NCI-H1105 (cell line): ENCODE measurements at regions not wholly inside any gene's neighbourhood (a gene's known extent, or its start where the extent isn't known, plus 50 kb on each side); places are given as distances from the start of the nearest gene placed in this dataset.

ENCODE experiments used
- DNase-seq: peaks from one replicate; lab custom pipeline; 2025; lab: John Stamatoyannopoulos, UW

DNA sequence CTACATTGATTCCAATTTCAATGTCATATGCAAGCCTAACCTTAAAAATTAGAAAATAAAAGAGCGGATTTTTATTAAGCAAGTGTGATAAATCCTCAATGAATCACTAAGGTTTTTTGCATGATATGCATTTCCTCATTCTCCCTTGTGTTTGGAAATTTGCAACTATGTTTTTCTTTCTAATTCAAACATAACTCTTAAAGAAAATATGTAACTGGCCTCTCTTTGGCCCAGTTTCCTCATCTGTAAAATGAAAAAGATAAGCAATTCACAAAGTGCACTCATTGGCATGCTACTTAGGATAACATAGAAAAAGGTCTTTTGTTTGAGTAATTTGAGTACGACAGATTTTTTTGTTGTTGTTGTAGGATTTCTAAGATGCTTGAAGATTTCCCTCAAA lies 295.5 kb downstream of the CDH11 start:
- DNase-seq, result no peak

DNA sequence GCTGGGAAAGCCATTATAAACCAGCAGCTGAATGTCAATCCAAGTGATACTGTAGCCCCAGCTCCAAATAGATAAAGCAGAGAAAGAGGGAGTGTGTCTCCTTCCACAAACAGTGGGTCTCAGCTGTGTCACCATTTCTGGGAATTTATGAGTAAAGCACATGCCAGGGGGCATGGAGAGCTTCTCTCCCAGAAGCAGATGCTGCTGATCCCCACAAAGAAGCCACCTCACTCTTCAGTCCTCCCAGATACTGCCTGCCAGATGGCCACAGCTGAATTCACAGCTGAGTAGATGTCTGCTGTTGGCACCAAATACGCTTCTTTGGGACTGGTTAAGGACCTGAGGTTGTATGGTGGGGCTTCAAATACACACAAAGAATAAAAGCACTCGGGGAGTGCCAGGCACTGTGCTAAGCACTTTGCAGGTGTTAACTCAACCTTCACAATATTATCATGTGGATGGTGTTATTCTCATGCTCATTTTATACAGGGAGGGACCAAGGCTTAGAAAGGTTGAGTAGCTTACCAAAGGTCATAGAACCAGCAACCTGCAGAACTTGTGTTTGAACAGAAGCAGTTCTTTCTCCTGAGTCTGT lies 298.3 kb downstream of the CDH11 start:
- no peak for DNase-seq

DNA sequence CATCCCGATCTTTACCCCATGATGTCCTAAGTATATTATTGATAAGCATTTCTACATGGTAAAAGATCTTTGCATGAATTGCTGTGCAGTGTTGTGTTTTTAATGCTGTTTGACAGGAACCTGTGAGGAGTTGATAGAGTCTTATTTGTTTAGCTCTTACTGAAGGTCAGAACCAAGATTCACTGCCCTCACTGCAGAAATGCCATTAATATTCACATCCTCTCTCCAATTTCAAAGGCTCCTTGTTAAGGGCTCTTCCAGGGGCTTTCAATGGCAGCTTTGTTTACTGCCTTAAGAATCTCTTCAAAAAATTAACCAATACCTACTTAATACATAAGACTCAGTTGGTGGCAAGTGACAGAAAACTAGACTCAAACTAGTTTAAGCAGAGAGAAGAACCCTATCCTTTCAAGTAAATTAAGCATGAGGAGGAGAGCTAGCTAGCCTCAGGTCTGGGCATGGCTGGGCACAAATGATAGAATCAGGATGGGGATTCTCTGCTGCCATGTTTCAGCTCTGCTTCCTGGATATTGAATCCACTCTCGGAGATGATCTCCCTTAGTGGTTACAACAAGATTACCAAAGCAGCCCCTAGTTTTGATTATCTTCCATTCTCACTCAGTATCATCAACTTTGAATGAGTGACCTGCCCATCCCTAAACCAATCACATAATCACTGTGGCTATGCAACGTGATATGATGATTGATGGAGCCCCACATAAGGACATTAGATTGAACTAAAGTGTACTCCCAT lies 311.8 kb downstream of the CDH11 start:
- no peak for DNase-seq

DNA sequence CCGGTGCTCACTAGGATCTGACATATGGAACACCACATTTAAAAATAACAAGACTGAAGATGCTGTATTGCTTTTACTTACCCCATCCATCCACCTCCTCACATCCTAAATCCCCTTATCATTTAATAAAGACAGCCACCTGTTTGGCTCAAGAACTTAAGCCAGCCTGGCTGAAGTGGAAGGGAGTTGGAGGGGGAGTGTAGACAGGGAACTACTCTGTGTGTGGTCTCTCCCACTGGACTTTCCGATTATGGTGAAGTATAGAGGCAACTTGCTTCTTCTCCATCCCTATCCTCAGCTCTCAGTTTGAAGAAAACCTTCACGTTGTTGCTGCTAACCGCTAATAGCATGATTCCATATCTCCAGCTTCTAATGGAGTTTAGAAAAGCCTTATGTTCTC lies 313.4 kb downstream of the CDH11 start:
- no peak for DNase-seq

DNA sequence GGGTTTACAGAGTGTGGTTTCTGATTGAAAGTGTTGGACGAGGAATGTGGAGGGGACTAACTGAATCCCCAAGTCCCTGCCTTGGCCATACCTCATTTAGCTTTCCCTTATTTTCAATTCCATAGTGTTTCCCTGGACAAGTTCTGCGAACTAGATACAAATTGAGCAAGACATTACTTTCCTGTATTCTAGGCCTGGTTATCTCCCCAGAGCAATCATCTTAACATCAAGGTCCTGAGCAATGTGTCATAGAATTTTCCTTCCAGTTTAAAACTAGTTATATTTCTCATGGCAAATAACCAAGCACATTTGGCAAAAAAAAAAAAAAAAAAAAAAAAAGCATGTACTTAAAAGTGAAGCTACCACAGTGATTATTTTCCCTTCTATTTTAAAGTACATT lies 330.1 kb downstream of the CDH11 start:
- DNase-seq, result no peak

DNA sequence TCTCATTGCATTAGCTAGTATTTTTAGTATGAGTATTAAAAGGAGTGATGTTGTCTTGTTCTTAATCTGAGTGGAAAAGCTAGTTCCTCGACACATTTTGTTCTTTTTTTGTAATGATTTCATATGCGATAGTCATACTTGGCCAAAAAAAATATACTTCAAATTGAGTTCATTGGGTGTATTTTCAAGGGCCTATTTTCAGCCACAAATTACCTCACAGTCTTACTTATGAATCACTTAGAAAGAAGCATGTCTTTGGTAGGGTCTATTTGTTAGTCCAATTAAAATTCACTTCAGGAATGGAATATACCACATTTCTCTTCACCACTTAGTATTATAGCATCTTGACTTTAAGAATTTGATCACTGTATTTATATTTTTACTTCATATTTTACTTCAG lies 337.2 kb downstream of the CDH11 start:
- DNase-seq, result no peak

DNA sequence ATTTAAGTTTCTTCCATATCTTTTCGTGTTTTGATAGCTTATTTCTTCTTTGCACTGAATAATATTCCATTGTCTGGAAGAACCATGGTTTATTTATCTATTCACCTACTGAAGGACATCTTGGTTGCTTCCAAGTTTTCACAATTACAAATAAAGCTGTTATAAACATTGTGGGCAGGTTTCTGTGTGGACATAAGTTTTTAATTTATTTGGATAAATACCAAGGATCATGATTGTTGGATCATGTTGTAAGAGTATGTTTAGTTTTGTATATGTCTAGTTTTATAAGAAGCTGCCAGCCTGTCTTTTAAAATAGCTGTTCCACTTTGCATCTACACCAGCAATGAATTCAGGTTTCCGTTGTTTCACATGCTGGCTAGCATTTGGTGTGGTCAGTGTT lies 339.4 kb downstream of the CDH11 start:
- no peak for DNase-seq

DNA sequence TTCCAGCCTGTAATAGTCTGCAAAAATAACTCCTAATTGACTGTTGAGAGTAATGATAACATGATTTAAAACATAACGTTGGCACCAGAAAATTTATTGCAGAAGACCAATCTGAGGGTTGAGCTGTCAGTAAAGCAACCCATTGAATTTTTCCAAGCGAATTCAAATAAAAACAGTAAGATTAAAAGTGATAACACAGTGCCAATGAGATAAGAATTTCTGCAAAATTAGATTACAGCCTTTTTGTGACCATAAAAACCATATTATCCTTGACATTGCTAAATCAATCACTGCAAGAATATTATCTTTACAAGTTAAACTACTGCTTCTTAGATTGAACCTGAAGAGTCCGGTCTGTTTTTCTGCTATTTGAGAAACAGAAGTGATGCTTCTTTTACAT lies 341.4 kb downstream of the CDH11 start:
- DNase-seq, result no peak

DNA sequence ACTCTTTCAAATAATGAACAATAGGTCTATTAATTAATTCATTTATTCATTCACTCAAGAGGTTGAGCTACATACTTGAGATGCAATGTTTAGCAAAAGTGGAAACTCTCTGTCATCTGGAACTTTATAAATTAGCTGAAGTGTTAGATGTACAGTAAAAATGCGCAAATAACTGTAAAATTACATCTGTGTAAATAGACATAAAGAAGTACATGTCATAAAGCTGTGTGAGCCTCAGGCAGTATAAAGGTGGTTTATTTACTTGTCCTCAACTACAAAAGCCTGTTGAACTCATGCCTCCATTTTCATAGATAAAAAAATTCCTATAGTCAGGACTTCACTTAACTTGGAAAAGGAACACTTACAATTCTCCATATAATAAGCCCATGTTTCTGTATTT lies 343.1 kb downstream of the CDH11 start:
- no peak for DNase-seq

DNA sequence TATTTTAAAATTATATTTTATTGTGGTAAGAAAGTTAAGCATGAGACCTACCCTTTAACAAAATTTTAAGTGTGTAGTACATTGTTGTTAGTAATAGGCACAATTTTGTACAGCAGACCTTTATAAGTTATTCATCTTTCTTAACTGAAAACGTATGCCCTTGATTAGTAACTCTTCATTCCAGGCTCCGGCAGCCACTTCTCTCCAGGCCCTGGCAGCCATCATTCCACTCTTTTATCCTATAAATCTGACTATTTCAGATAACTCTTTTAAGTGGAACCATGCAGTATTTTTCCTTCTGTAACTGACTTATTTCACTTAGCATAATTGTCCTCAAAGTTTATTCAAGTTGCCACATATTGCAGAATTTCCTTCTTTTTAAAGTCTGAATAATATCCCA lies 348.2 kb downstream of the CDH11 start:
- no peak for DNase-seq

DNA sequence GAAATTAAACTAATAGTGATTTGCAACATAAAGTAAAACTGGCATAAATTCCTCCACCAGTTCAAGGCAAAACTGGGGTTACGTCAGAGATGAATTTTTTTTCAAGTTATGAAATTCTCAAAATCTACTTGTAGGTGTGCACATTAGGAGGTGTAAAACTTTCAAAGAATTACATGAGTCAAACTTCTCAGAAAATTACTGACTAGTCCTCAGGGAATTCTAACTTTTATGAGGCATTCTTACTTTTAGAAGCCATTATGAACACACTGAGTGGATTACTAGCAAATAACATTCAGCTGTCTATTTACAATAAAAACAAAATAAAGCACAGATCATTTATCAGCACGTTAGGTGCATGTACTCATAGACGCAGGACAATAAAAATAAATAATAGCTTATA lies 348.7 kb downstream of the CDH11 start:
- DNase-seq, result no peak

DNA sequence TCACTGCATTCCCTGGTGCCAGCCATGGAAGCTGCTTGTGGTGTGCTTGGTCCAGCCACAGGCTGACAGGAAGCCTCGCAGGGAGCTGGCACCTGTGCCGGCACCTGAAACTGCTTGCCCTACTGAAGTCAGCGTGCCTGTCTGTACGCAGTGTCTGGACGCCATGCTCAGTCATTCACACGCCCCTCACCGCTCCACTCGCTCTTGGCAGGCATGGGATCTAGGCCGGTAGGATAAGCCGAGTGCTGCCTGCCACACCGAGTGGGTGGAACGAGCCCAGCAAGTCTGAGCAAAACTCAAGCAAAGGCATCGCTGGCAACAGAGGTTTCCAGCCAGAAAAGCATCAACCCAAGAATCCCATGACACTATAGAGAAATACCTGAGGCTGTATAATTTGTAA lies 350.6 kb downstream of the CDH11 start:
- DNase-seq, result no peak

DNA sequence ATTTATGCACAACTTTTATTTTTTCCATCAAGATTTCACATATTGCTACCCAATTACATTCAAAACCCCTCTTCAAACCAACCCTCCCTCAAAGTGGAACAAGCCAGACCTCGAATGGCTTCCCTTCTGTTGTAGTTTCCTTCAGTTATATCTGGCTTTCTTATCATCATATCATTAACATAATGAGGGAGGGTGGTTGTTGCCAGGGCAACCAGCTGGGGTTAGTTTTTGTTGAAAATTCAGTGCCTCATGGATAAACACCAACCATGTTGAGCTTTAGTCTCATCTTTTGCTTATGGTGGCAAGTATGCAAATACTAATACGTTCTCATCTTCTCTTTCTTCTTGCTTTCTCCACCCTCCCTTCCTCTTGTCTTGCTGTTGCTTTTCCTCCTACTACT lies 359.7 kb downstream of the CDH11 start:
- no peak for DNase-seq

DNA sequence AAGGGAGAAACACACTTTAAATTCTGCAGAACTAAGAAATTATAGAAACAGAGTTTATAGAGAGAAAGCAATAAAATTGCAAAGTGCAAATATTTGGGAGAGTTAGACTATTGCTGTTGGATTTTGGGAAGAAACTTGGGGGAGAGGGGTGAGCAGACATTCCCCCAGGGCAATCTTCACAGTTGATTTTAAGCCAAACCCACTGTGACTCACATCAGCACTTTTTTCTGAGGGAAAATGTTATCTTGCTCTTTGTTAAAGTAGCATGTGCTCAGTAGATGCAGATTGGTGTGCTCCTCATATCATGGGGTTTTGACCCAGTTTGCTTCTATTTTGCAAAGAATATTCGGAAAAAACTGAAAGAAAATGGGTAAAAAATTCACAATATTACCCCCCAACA lies 367.6 kb downstream of the CDH11 start:
- DNase-seq, result no peak

DNA sequence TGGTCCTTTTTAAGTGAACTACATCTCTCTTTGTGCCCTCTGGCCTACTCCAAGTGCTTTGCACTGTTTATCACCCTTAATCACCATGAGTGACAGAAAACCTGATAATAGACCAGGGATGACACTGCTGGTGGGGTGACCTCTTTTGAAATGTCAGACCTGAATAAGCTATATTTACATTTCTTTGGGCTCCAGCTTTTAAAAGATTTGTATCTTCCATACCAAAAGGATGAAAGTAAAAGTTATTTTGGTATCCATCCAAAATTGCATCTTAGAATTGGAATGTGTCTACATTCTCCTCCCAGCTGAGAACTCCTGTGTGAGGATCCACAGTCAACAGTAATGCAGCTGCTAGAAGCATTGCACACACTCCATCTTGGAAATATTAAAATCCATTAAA lies 370.0 kb downstream of the CDH11 start:
- no peak for DNase-seq

DNA sequence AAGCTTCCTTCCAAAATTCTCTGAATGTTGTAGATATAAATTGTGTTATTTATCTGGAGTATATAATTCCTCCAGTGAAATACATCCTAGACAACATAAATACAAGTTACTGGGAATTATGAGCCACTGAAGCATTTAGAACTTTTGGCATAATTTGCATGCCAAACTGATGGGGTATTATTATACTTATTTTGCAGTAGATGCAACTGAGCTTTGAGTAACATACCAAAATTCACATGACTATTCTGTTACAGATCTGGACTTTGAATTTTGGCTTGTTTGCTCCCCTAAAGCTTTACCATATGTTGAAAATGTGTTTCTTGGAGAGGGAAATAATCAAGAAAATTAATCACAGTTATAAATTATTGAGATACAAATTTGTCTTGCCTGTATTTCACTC lies 372.5 kb downstream of the CDH11 start:
- no peak for DNase-seq

DNA sequence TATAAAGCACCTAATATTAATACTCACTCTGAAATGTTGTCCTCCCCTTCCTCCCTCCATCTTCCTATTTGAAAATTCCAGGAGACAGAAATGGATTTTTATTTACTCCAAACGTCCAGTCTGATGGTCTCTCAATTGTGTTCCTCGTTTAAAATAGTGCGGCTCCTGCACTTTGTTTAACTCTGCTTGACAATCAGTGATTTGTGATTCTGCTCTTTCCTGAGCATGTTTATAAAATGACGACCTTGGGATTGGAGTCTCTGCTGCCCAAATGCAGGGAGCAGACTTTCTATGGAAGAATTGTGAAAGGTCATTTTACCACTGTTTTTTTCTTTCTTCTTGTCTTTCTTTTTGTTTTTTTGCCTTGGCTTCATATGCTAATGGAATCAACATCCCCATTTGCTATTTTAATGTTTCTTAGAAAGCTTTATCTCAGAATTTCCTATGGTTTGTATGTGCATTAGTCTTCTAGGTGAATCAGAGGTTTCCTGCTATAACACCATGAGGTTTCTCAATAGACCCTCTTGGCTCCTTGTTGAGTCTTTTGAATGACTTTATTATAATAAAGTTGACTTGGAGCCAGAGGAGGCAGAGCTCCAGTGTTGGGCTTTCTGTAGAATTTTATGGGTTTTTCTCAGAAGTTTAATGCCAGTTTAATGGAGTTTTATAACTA lies 376.5 kb downstream of the CDH11 start:
- no peak for DNase-seq

DNA sequence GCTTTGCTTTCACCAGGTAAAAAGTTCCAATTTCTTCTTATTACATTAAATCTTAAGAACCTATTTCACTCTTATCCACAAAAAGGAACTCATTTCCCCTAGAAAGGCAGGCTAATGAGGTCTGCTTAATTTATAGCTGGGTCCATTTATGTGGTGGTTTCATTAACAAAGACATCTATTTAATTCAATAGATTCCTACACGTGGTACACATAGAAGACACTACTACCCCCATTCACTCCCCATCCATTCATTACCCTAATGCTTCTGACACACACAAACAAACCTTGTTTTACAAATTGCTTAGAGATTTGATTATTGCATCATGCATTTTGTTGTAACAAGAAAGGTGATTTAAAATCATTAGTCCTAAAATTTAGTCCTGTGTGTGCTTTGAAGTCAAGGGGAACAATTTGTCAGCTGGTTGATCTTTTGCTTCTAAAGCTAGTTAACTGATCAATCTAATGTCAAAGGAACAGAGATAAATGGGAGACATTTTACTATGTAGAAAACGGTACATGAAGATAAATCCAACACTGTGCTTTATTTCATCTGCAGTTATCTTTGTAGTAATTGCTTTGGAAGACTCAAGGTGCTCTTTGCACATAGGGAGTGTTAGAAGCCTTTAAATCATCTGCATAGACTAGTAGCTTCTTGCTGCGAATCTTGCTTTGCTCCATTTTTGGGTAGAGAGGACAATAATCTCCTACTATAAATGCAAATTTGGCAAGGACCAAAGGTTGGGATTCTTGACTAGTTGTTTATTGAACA lies 379.2 kb downstream of the CDH11 start:
- DNase-seq, result no peak

DNA sequence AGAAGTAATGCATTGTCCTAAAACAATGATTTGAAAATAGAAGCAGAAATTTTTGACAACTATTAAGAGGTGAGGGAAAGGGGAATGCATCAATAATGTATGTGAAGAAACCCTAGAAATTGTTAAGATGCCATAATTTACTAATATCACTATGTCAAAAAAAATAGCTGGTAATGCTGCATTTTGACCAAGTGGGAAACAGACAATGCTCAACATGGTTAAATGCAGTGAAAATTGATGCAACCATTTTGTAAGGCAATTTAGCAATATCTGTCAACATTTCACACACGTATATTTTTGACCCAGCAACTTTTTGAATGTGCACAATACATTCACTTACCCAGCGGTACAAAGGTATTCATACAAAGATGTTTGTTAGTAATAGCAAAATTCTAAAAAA lies 381.6 kb downstream of the CDH11 start:
- no peak for DNase-seq

DNA sequence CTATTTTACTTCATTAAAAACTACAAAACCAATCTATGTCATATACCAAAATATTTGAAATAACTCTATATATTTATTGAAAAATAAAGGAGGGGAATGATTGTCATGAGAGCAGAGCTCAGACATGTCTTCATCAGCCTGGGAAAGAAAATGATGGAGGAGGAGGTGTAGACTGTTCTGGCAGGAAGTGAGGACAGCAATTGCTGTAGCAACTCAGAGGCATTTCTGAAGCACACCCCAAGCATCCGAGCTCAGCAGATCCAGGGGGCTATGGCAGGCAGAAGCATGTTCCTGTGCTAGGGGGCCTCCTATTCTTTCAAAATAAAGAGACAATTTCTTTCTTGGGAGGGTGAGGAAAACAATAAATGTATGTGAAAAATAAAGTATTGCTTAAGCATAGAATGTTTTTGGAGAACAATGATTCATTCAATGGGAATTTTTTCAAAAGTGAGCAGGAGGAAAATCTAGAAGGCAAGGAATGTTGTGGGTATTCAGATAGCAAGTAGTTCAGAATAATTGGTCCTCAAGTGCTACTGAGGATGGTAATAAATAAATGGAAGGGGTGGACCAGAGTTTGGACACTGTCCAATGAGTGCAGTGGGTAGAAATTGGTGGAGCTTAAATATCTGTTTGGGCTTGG lies 383.4 kb downstream of the CDH11 start:
- no peak for DNase-seq

DNA sequence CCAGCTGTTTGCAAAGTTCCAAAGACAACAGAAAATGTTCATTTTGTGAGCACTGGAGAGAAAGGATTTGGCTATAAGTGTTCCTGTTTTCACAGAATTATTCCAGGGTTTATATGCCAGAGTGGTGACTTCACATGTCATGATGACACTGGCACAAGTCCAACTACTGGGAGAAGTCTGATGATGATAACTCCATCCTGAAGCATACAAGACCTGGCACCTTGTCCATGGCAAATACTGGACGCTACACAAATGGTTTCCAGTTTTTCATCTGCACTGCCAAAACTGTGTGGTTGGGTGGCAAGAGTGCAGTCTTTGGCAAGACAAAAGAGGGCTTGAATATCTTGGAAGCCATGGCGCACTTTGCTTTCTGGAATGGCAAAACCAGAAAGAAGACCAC lies 385.0 kb downstream of the CDH11 start:
- no peak for DNase-seq

DNA sequence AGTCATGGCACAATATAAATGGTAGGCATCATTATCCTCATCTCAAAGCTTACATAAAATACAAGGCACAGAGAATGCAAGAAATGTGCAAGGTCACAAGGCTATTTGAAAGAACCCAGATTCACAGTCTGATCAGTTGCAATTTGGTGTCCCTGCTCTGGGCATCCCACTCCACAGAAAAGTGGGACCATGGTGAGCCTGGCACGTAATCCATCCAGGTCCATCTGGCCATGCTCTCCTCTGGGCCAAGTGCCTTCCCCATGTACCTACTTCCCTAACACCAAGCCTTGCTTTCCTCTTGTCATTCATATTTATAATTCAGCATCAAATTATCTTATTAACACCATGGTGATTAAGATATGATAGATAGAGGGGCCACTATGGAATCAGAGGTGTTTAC lies 390.0 kb downstream of the CDH11 start:
- no peak for DNase-seq
